Trophoblast cell (in vitro differentiated cells and primary cell): ENCODE measurements at regions not wholly inside any gene's neighbourhood (a gene's known extent, or its start where the extent isn't known, plus 50 kb on each side); places are given as distances from the start of the nearest gene placed in this dataset.
"Not testable (repeated sequence)": the region's sequence is repeated elsewhere in the genome, so short reads cannot be mapped to it uniquely, and the experiment has no call there.

ENCODE experiments used
- DNase-seq, 2 donors: peaks; one replicate each; pipeline ENCODE4 v3.0.0-alpha.2; 2016
- H2AFZ ChIP-seq: 2 replicates; pipeline ENCODE4 v1.6.1; 2013; ENCODE audit warnings: low read length, moderate library complexity, mild to moderate bottlenecking; ENCODE audit not compliant: insufficient read depth, poor library complexity
- H2AK5ac ChIP-seq: 2 replicates; pipeline ENCODE4 v1.6.1; 2013; ENCODE audit warnings: mild to moderate bottlenecking, low read length
- H2BK120ac ChIP-seq: 2 replicates; pipeline ENCODE4 v1.6.1; 2013; ENCODE audit warnings: low read length, mild to moderate bottlenecking, moderate library complexity; ENCODE audit not compliant: insufficient read depth, poor library complexity
- H2BK12ac ChIP-seq: 2 replicates; pipeline ENCODE4 v1.6.1; 2013; ENCODE audit warnings: mild to moderate bottlenecking, low read length, moderate library complexity
- H2BK5ac ChIP-seq: 2 replicates; pipeline ENCODE4 v1.6.1; 2013; ENCODE audit warnings: low read length, low read depth, moderate library complexity, mild to moderate bottlenecking; ENCODE audit not compliant: poor library complexity
- H3K14ac ChIP-seq: 2 replicates; pipeline ENCODE4 v1.6.1; 2013; ENCODE audit warnings: mild to moderate bottlenecking, low read length
- H3K18ac ChIP-seq: 2 replicates; pipeline ENCODE4 v1.6.1; 2013; ENCODE audit warnings: mild to moderate bottlenecking, low read length
- H3K23ac ChIP-seq: 2 replicates; pipeline ENCODE4 v1.6.1; 2013; ENCODE audit warnings: low read length
- H3K27ac ChIP-seq: 2 replicates; pipeline ENCODE4 v1.5.1; 2013; ENCODE audit warnings: low read depth, mild to moderate bottlenecking, inconsistent platforms, low read length, moderate library complexity
- H3K27me3 ChIP-seq: 2 replicates; pipeline ENCODE4 v1.6.1; 2013; ENCODE audit warnings: inconsistent platforms, mild to moderate bottlenecking, low read length, moderate library complexity; ENCODE audit not compliant: insufficient read depth
- H3K36me3 ChIP-seq, 2 experiments: 1 replicate in 1 of 2; 2 replicates in 1 of 2; pipeline ENCODE4 v1.6.1; 2013; ENCODE audit warnings: low read length in 2 of 2, mild to moderate bottlenecking in 2 of 2, moderate library complexity in 1 of 2; ENCODE audit not compliant: insufficient read depth in 2 of 2, control insufficient read depth in 1 of 2
- H3K4ac ChIP-seq: 2 replicates; pipeline ENCODE4 v1.6.1; 2013; ENCODE audit warnings: low read depth, mild to moderate bottlenecking, low read length, moderate library complexity
- H3K4me1 ChIP-seq, 2 experiments: 1 replicate in 1 of 2; 2 replicates in 1 of 2; pipeline ENCODE4 v1.6.1; 2013; ENCODE audit warnings: low read length in 2 of 2, mild to moderate bottlenecking in 2 of 2, moderate library complexity in 1 of 2; ENCODE audit not compliant: insufficient read depth in 2 of 2, control insufficient read depth in 1 of 2
- H3K4me2 ChIP-seq: 2 replicates; pipeline ENCODE4 v1.6.1; 2013; ENCODE audit warnings: inconsistent platforms, mild to moderate bottlenecking, low read length, moderate library complexity
- H3K4me3 ChIP-seq: 2 replicates; pipeline ENCODE4 v1.5.1; 2013; ENCODE audit warnings: mild to moderate bottlenecking, low read depth, low read length, inconsistent platforms
- H3K79me1 ChIP-seq: one replicate; pipeline ENCODE4 v1.6.1; 2013; ENCODE audit warnings: low read length
- H3K79me2 ChIP-seq: 2 replicates; pipeline ENCODE4 v1.6.1; 2013; ENCODE audit warnings: low read length, mild to moderate bottlenecking; ENCODE audit not compliant: control insufficient read depth, insufficient read depth, poor library complexity
- H3K9ac ChIP-seq: 2 replicates; pipeline ENCODE4 v1.6.1; 2013; ENCODE audit warnings: mild to moderate bottlenecking, low read length
- H3K9me3 ChIP-seq: 2 replicates; pipeline ENCODE4 v1.6.1; 2013; ENCODE audit warnings: low read depth, mild to moderate bottlenecking, control low read depth, inconsistent platforms, low read length; ENCODE audit not compliant: insufficient read depth
- H4K12ac ChIP-seq: 2 replicates; pipeline ENCODE4 v1.6.1; 2013; ENCODE audit warnings: low read depth, mild to moderate bottlenecking, low read length, moderate library complexity
- H4K8ac ChIP-seq: 2 replicates; pipeline ENCODE4 v1.6.1; 2013; ENCODE audit warnings: low read depth, mild to moderate bottlenecking, low read length, moderate library complexity
- H4K91ac ChIP-seq: one replicate; pipeline ENCODE4 v1.6.1; 2013; ENCODE audit warnings: low read depth, mild to moderate bottlenecking, low read length, moderate library complexity
- WGBS: extraction: QIAGEN DNeasy Blood & Tissue Kit; methylation state at CpG from one replicate; pipeline ENCODE4 v1.1.7; 2013; ENCODE audit warnings: missing lambda C conversion rate; ENCODE audit not compliant: insufficient read length, insufficient coverage; ENCODE audit errors: extremely low coverage; 5-methylcytosine and 5-hydroxymethylcytosine counted together

- H3K79me2 ChIP-seq, H4K91ac ChIP-seq, H2BK5ac ChIP-seq, H3K36me3 ChIP-seq, H3K9ac ChIP-seq, H2AK5ac ChIP-seq, H3K4me1 ChIP-seq, H3K23ac ChIP-seq, H2BK12ac ChIP-seq, H2BK120ac ChIP-seq, H2AFZ ChIP-seq, H3K4ac ChIP-seq, H3K27me3 ChIP-seq, H3K27ac ChIP-seq, H4K12ac ChIP-seq, H3K79me1 ChIP-seq, H3K18ac ChIP-seq, H4K8ac ChIP-seq, H3K4me2 ChIP-seq, H3K4me3 ChIP-seq, H3K14ac ChIP-seq: not testable (repeated sequence)
- WGBS = no CpG with 5 or more reads among the region's 5 CpGs
- H3K9me3 ChIP-seq = peaks cover 14% of the 10 kb centered on the region
- DNase-seq = peak in 1 of 2 donors; percentile 58
Observed at GRCh38 chr21:10325546-10325945, 195.8 kb upstream of the TPTE start.

- no CpG with 5 or more reads among the region's 2 CpGs for WGBS
- H4K12ac ChIP-seq, DNase-seq, H4K91ac ChIP-seq, H2AFZ ChIP-seq, H3K79me2 ChIP-seq, H3K14ac ChIP-seq, H3K79me1 ChIP-seq, H3K27me3 ChIP-seq, H3K4ac ChIP-seq, H3K23ac ChIP-seq, H2AK5ac ChIP-seq, H3K4me2 ChIP-seq, H2BK120ac ChIP-seq, H3K18ac ChIP-seq, H3K4me3 ChIP-seq, H2BK5ac ChIP-seq, H3K9ac ChIP-seq, H3K4me1 ChIP-seq, H4K8ac ChIP-seq, H3K36me3 ChIP-seq, H3K27ac ChIP-seq, H2BK12ac ChIP-seq: not testable (repeated sequence)
- peaks cover 20% of the 10 kb centered on the region for H3K9me3 ChIP-seq
Observed at GRCh38 chr21:10326146-10326545, 195.2 kb upstream of the TPTE start.

GRCh38 chr21:10328646-10329045 lies 192.7 kb upstream of the TPTE start:
- no CpG with 5 or more reads among the region's 6 CpGs for WGBS
- not testable (repeated sequence) for H2AFZ ChIP-seq, H4K8ac ChIP-seq, H4K91ac ChIP-seq, H2BK120ac ChIP-seq, H3K18ac ChIP-seq, H3K36me3 ChIP-seq, H2BK12ac ChIP-seq, H3K4ac ChIP-seq, H2AK5ac ChIP-seq, H3K4me2 ChIP-seq, H2BK5ac ChIP-seq, DNase-seq, H3K27ac ChIP-seq, H3K4me3 ChIP-seq, H3K4me1 ChIP-seq, H3K79me2 ChIP-seq, H3K79me1 ChIP-seq, H3K27me3 ChIP-seq, H3K23ac ChIP-seq, H3K14ac ChIP-seq, H3K9ac ChIP-seq, H4K12ac ChIP-seq
- peaks cover 23% of the 10 kb centered on the region for H3K9me3 ChIP-seq

GRCh38 chr21:10330641-10331119 lies 190.7 kb upstream of the TPTE start:
- not testable (repeated sequence) for H3K79me1 ChIP-seq, H3K4me1 ChIP-seq, H3K4me2 ChIP-seq, H3K27ac ChIP-seq, H4K12ac ChIP-seq, H3K14ac ChIP-seq, H2BK120ac ChIP-seq, H4K91ac ChIP-seq, DNase-seq, H2AK5ac ChIP-seq, H3K9ac ChIP-seq, H3K4me3 ChIP-seq, H3K27me3 ChIP-seq, H3K4ac ChIP-seq, H3K36me3 ChIP-seq, H3K23ac ChIP-seq, H2BK12ac ChIP-seq, H3K79me2 ChIP-seq, H4K8ac ChIP-seq, H3K18ac ChIP-seq, H2BK5ac ChIP-seq, H2AFZ ChIP-seq
- WGBS = no CpG with 5 or more reads among the region's 10 CpGs
- peaks cover 22% of the 10 kb centered on the region for H3K9me3 ChIP-seq
